ENCODE measurements at regions not wholly inside any gene's neighbourhood (a gene's known extent, or its start where the extent isn't known, plus 50 kb on each side); places are given as distances from the start of the nearest gene placed in this dataset.
"Not testable (repeated sequence)": the region's sequence is repeated elsewhere in the genome, so short reads cannot be mapped to it uniquely, and the experiment has no call there.

GRCh38 chr17:56690441-56691291 lies 97.2 kb downstream of the NOG start:
- no peak for DNase-seq (ENCODE audit: low read depth)

- no peak for DNase-seq (ENCODE audit: low read depth)
Measured at GRCh38 chr17:56694825-56695224, 101.3 kb downstream of the NOG start.

- no peak for DNase-seq (ENCODE audit: low read depth)
Measured at GRCh38 chr17:56697190-56697589, 103.7 kb downstream of the NOG start.

- peak; percentile 97 for DNase-seq (ENCODE audit: low read depth)
Measured at GRCh38 chr17:56699186-56699894, 105.8 kb downstream of the NOG start.

- peak; percentile 13 for DNase-seq (ENCODE audit: low read depth)
Measured at GRCh38 chr17:56700919-56701420, 107.5 kb downstream of the NOG start.

- DNase-seq (ENCODE audit: low read depth): no peak
Measured at GRCh38 chr17:56707312-56708219, 114.1 kb downstream of the NOG start.

GRCh38 chr17:56708220-56708558 lies 114.7 kb downstream of the NOG start:
- no peak for DNase-seq (ENCODE audit: low read depth)

- no peak for DNase-seq (ENCODE audit: low read depth)
Measured at GRCh38 chr17:56708670-56709410, 115.3 kb downstream of the NOG start.

GRCh38 chr17:56710986-56711385 lies 117.5 kb downstream of the NOG start:
- DNase-seq (ENCODE audit: low read depth): no peak

- DNase-seq (ENCODE audit: low read depth): peak; percentile 60
Measured at GRCh38 chr17:56715613-56716357, 117.9 kb downstream of the C17orf67 start.

GRCh38 chr17:56717471-56717870 lies 116.2 kb downstream of the C17orf67 start:
- DNase-seq (ENCODE audit: low read depth): no peak

- DNase-seq (ENCODE audit: low read depth): no peak
Measured at GRCh38 chr17:56718515-56718914, 115.2 kb downstream of the C17orf67 start.

GRCh38 chr17:56723421-56723820 lies 110.3 kb downstream of the C17orf67 start:
- no peak for DNase-seq (ENCODE audit: low read depth)

- DNase-seq (ENCODE audit: low read depth): no peak
Measured at GRCh38 chr17:56724664-56725063, 109.1 kb downstream of the C17orf67 start.

GRCh38 chr17:56725144-56725543 lies 108.6 kb downstream of the C17orf67 start:
- no peak for DNase-seq (ENCODE audit: low read depth)

GRCh38 chr17:56727876-56728617 lies 105.7 kb downstream of the C17orf67 start:
- DNase-seq (ENCODE audit: low read depth): peak; percentile 32

GRCh38 chr17:56731096-56731495 lies 102.6 kb downstream of the C17orf67 start:
- not testable (repeated sequence) for DNase-seq (ENCODE audit: low read depth)

- no peak for DNase-seq (ENCODE audit: low read depth)
Measured at GRCh38 chr17:56733833-56734232, 99.9 kb downstream of the C17orf67 start.

- DNase-seq (ENCODE audit: low read depth): no peak
Measured at GRCh38 chr17:56735842-56736241, 97.9 kb downstream of the C17orf67 start.
